HCT116 (cell line): ENCODE measurements at regions not wholly inside any gene's neighbourhood (a gene's known extent, or its start where the extent isn't known, plus 50 kb on each side); places are given as distances from the start of the nearest gene placed in this dataset.
A peak's percentile ranks its signal among the peaks of the same experiment; 100 is the strongest.

ENCODE experiments used
- ATAC-seq: fragments of 200-7000 bp; cut with Tn5 transposase; 2 replicates; pipeline ENCODE4 v1.9.1; 2020; ENCODE audit warnings: mild to moderate bottlenecking, moderate library complexity
- BruUV-seq: library from RNA; stranded (reverse); fragments of 400-500 nt; replicated peaks from 2 replicates; lab custom pipeline; 2021; lab: Mats Ljungman, UMichigan
- CTCF ChIA-PET: fragments of 300-600 bp; sonication (Branson Sonifier 250); formaldehyde crosslinking; loops from one replicate; lab custom pipeline; 2021; ENCODE audit warnings: antibody characterized with exemption; lab: Charles Lee
- POLR2A ChIA-PET: fragments of 300-600, 350-600 bp; sonication (Branson Sonifier 250); formaldehyde crosslinking; loops from one replicate; lab custom pipeline; 2021; ENCODE audit warnings: antibody characterized with exemption; lab: Charles Lee
- RAD21 ChIA-PET, 2 experiments: fragments of 300-600 bp; sonication (Branson Sonifier 250); formaldehyde crosslinking; loops; one replicate each; lab custom pipeline; 2023; ENCODE audit warnings: low total read pairs in 2 of 2; ENCODE audit not compliant: uncharacterized antibody in 2 of 2, unreplicated experiment in 2 of 2, low non-redundant PET in 1 of 2; lab: Charles Lee
- DNase-seq: peaks from one replicate; pipeline ENCODE4 v3.0.0-alpha.2; 2010; ENCODE audit warnings: low read depth, low spot score
- H2AFZ ChIP-seq: fragments of 200-600 bp; shearing (Covaris generic), sonication (generic); 2 replicates; pipeline ENCODE4 v1.6.1; 2017; ENCODE audit warnings: low read depth, mixed run types, mixed read lengths, antibody characterized with exemption, low read length; ENCODE audit not compliant: poor library complexity, severe bottlenecking
- H3K27ac ChIP-seq: 2 replicates; pipeline ENCODE4 v1.5.1; 2012; ENCODE audit warnings: low read depth, low read length
- H3K27me3 ChIP-seq: fragments of 200-600 bp; sonication (generic); 2 replicates; pipeline ENCODE4 v1.6.1; 2016; ENCODE audit warnings: mixed run types, low read length, mixed read lengths; ENCODE audit not compliant: insufficient read depth
- H3K36me3 ChIP-seq, 2 experiments: fragments of 200-500 bp in 1 of 2; fragments of 200-600 bp in 1 of 2; sonication (Bioruptor generic) in 1 of 2; sonication (generic) in 1 of 2; 2 replicates each; pipeline versions ENCODE4 v1.5.1 to v1.6.1; 2014 to 2016; ENCODE audit warnings: low read length in 2 of 2, inconsistent platforms in 1 of 2, mixed read lengths in 1 of 2, mixed run types in 1 of 2; ENCODE audit not compliant: insufficient read depth in 2 of 2, control insufficient read depth in 1 of 2
- H3K4me1 ChIP-seq, 2 experiments: fragments of 200-600 bp in 1 of 2; sonication (generic) in 1 of 2; 2 replicates each; pipeline versions ENCODE4 v1.5.1 to v1.6.1; 2012 to 2017; ENCODE audit warnings: low read length in 2 of 2, inconsistent platforms in 1 of 2, mild to moderate bottlenecking in 1 of 2, mixed read lengths in 1 of 2, mixed run types in 1 of 2, moderate library complexity in 1 of 2; ENCODE audit not compliant: insufficient read depth in 2 of 2, control insufficient read depth in 1 of 2
- H3K4me2 ChIP-seq: fragments of 200-600 bp; sonication (generic); 2 replicates; pipeline ENCODE4 v1.6.1; 2017; ENCODE audit warnings: mixed run types, low read length, mixed read lengths
- H3K4me3 ChIP-seq, 2 experiments: fragments of 200-600 bp in 1 of 2; sonication (generic) in 1 of 2; replicated peaks in 1 of 2; 2 replicates each; pipeline ENCODE4 v1.5.1; 2011 to 2016; ENCODE audit warnings: low read length in 2 of 2, control low read depth in 1 of 2, low read depth in 1 of 2, mild to moderate bottlenecking in 1 of 2, mixed read lengths in 1 of 2, mixed run types in 1 of 2
- H3K79me2 ChIP-seq: fragments of 200-600 bp; sonication (generic); 2 replicates; pipeline ENCODE4 v1.6.1; 2017; ENCODE audit warnings: mild to moderate bottlenecking, mixed run types, low read length, moderate library complexity, mixed read lengths; ENCODE audit not compliant: insufficient read depth
- H3K9ac ChIP-seq: fragments of 200-600 bp; sonication (generic); 2 replicates; pipeline ENCODE4 v1.6.1; 2016; ENCODE audit warnings: low read length, mixed read lengths
- H3K9me2 ChIP-seq: fragments of 200-600 bp; sonication (generic), shearing (Covaris generic); 2 replicates; pipeline ENCODE4 v1.6.1; 2017; ENCODE audit warnings: mixed run types, mild to moderate bottlenecking, moderate library complexity; ENCODE audit not compliant: insufficient read depth
- H3K9me3 ChIP-seq, 2 experiments: fragments of 200-500 bp in 1 of 2; fragments of 200-600 bp in 1 of 2; sonication (Bioruptor generic) in 1 of 2; sonication (generic) in 1 of 2; 2 replicates each; pipeline ENCODE4 v1.6.1; 2014 to 2017; ENCODE audit warnings: low read length in 2 of 2, mixed read lengths in 2 of 2, inconsistent platforms in 1 of 2, low read depth in 1 of 2, mild to moderate bottlenecking in 1 of 2, mixed run types in 1 of 2, moderate library complexity in 1 of 2; ENCODE audit not compliant: control insufficient read depth in 1 of 2, insufficient read depth in 1 of 2
- H4K20me1 ChIP-seq: fragments of 200-600 bp; sonication (generic), shearing (Covaris generic); 2 replicates; pipeline ENCODE4 v1.6.1; 2017; ENCODE audit warnings: mixed run types, mild to moderate bottlenecking, moderate library complexity; ENCODE audit not compliant: insufficient read depth
- CBX3 ChIP-seq: IDR thresholded peaks from 2 replicates; pipeline ENCODE4 v1.6.1; 2012; ENCODE audit warnings: low read depth
- CTCF ChIP-seq, 3 experiments: fragments of 200-600 bp in 1 of 3; sonication (generic) in 1 of 3; IDR thresholded peaks in 2 of 3; conservative IDR thresholded peaks in 1 of 3; 2 replicates each; pipeline ENCODE4 v1.5.1; 2012 to 2017; ENCODE audit warnings: low read depth in 2 of 3, low read length in 2 of 3, antibody characterized with exemption in 1 of 3, borderline replicate concordance in 1 of 3, control low read depth in 1 of 3, mild to moderate bottlenecking in 1 of 3, mixed read lengths in 1 of 3, mixed run types in 1 of 3, moderate library complexity in 1 of 3; ENCODE audit not compliant: insufficient read depth in 1 of 3
- EGR1 ChIP-seq: IDR thresholded peaks from 2 replicates; pipeline ENCODE4 v1.6.1; 2012; ENCODE audit warnings: low read depth
- JUND ChIP-seq: IDR thresholded peaks from 2 replicates; pipeline ENCODE4 v1.6.1; 2012
- POLR2A ChIP-seq: IDR thresholded peaks from 2 replicates; pipeline ENCODE4 v1.7.0; 2011; ENCODE audit warnings: borderline replicate concordance; ENCODE audit not compliant: insufficient read depth, insufficient read length; ENCODE audit errors: extremely low read depth
- RAD21 ChIP-seq: IDR thresholded peaks from 2 replicates; pipeline ENCODE4 v1.6.1; 2012; ENCODE audit warnings: low read depth, mild to moderate bottlenecking
- intact Hi-C: fragments of 100-400 bp; cut with micrococcal nuclease; formaldehyde crosslinking; loops from 2 replicates; pipeline ENCODE4 v1.10.0; 2022
- TF ChIP-seq, protein P1 (sequence below): IDR thresholded peaks from 2 replicates; pipeline ENCODE4 v1.6.1; 2012
- TF ChIP-seq, protein P2 (sequence below): IDR thresholded peaks from 2 replicates; pipeline ENCODE4 v1.6.1; 2012; ENCODE audit warnings: low read depth

- TF ChIP-seq JUND (no peak), POLR2A (no peak), EGR1 (no peak), CBX3 (no peak), CTCF (IDR thresholded peaks at IDR 0.05 in 2 of 3, conservative IDR thresholded peaks at IDR 0.05 in 1 of 3; ENCODE audit: borderline replicate concordance in 1 of 3, insufficient read depth in 1 of 3, low read depth in 2 of 3, low read length in 2 of 3) (no peak), RAD21 (no peak)
- TF ChIP-seq, protein P1, sequence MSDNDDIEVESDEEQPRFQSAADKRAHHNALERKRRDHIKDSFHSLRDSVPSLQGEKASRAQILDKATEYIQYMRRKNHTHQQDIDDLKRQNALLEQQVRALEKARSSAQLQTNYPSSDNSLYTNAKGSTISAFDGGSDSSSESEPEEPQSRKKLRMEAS = no peak
- CTCF ChIA-PET = no interaction called here
Measured at GRCh38 chr9:12921621-12922020, 146.8 kb downstream of the LURAP1L start.

DNA sequence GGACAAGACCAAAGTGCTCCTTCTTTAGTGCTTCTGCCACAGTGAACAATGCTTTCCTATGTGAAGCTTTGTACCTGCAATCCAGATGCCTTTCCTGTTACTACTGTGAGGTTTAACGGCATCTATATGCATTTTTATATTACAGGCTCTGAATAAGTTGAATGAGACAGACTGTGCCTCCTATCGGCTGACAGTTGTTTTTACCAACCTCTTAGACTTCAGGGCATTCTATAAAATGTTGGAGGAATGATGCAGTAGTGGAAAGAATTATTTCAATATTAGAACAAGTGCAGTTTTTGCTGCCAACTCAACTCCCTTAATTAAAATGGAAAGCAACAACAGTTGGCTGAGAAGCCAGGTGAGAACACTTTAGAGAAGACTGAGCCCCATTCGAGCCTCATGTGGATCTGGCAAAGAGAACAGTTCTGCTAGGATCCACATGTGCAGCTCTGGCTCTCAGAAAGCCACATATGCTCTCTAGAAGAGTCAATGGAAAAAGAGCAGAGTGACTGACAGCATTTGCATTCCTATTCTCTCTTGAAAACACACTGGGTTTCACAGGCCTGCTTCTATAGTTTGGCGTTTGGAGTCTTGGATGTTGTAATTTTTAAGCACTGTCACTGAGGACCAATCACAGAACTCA, 147.5 kb downstream of the LURAP1L start:
- H4K20me1 ChIP-seq = no peaks in the 10 kb centered on the region
- DNase-seq = no peak
- H3K79me2 ChIP-seq = no peaks in the 10 kb centered on the region
- no TSS peak for BruUV-seq
- H3K27me3 ChIP-seq = no peaks in the 10 kb centered on the region
- no peak overlapping the region for H2AFZ ChIP-seq
- no peak overlapping the region for H3K27ac ChIP-seq
- no peak overlapping the region for H3K9ac ChIP-seq
- no peaks in the 10 kb centered on the region for H3K9me2 ChIP-seq
- H3K4me2 ChIP-seq = no peak overlapping the region
- ChIA-PET RAD21 (no interaction called here), POLR2A (interaction anchor here (0.5 kb wide), 1 partner anchor 283 kb away, joined by 3 read pairs; no protein-coding TSS in a partner anchor), CTCF (no interaction called here)
- H3K4me3 ChIP-seq = no peak overlapping the region
- ATAC-seq = peak; percentile 46; the same call in 1 of the 2 replicates
- TF ChIP-seq, protein P2, sequence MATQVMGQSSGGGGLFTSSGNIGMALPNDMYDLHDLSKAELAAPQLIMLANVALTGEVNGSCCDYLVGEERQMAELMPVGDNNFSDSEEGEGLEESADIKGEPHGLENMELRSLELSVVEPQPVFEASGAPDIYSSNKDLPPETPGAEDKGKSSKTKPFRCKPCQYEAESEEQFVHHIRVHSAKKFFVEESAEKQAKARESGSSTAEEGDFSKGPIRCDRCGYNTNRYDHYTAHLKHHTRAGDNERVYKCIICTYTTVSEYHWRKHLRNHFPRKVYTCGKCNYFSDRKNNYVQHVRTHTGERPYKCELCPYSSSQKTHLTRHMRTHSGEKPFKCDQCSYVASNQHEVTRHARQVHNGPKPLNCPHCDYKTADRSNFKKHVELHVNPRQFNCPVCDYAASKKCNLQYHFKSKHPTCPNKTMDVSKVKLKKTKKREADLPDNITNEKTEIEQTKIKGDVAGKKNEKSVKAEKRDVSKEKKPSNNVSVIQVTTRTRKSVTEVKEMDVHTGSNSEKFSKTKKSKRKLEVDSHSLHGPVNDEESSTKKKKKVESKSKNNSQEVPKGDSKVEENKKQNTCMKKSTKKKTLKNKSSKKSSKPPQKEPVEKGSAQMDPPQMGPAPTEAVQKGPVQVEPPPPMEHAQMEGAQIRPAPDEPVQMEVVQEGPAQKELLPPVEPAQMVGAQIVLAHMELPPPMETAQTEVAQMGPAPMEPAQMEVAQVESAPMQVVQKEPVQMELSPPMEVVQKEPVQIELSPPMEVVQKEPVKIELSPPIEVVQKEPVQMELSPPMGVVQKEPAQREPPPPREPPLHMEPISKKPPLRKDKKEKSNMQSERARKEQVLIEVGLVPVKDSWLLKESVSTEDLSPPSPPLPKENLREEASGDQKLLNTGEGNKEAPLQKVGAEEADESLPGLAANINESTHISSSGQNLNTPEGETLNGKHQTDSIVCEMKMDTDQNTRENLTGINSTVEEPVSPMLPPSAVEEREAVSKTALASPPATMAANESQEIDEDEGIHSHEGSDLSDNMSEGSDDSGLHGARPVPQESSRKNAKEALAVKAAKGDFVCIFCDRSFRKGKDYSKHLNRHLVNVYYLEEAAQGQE = no peak
- TF ChIP-seq CTCF (IDR thresholded peaks at IDR 0.05 in 2 of 3, conservative IDR thresholded peaks at IDR 0.05 in 1 of 3; ENCODE audit: borderline replicate concordance in 1 of 3, insufficient read depth in 1 of 3, low read depth in 2 of 3, low read length in 2 of 3) = 0 out of 6 replicates have a peak, but pooled peaks of 1 of the 3 experiments have one; percentile 10
- intact Hi-C loops = no loop called here
- H3K9me3 ChIP-seq = no peaks in the 10 kb centered on the region
- H3K4me1 ChIP-seq = no peaks in the 10 kb centered on the region
- H3K36me3 ChIP-seq = no peaks in the 10 kb centered on the region

More at GRCh38 chr9:12921621-12922020, 146.8 kb downstream of the LURAP1L start:
- ATAC-seq (no peak), DNase-seq (no peak)
- POLR2A ChIA-PET = interaction anchor here (0.5 kb wide), 1 partner anchor 282 kb away, joined by 3 read pairs; no protein-coding TSS in a partner anchor
- RAD21 ChIA-PET = no interaction called here
- H3K9me2 ChIP-seq = no peaks in the 10 kb centered on the region
- H3K27me3 ChIP-seq = no peaks in the 10 kb centered on the region
- H4K20me1 ChIP-seq = no peaks in the 10 kb centered on the region
- H3K4me1 ChIP-seq = no peaks in the 10 kb centered on the region
- no peaks in the 10 kb centered on the region for H3K79me2 ChIP-seq
- no peak overlapping the region for H3K27ac ChIP-seq
- H3K36me3 ChIP-seq = no peaks in the 10 kb centered on the region
- H3K4me3 ChIP-seq = no peak overlapping the region
- H2AFZ ChIP-seq = no peak overlapping the region
- intact Hi-C loops = no loop called here
- H3K9ac ChIP-seq = no peak overlapping the region
- no peaks in the 10 kb centered on the region for H3K9me3 ChIP-seq
- no TSS peak for BruUV-seq
- no peak overlapping the region for H3K4me2 ChIP-seq
